GM19438 (cell line): ENCODE measurements at regions not wholly inside any gene's neighbourhood (a gene's known extent, or its start where the extent isn't known, plus 50 kb on each side); places are given as distances from the start of the nearest gene placed in this dataset.

Experiments used
- ATAC-seq: cut with Tn5 transposase; IDR thresholded peaks from one replicate; pipeline ENCODE4 v1.9.1; 2021; ENCODE audit warnings: low read depth; ENCODE audit not compliant: unreplicated experiment

GRCh38 chr3:22288756-22289155 is 537.7 kb upstream of the ZNF385D start:
- no peak for ATAC-seq

- no peak for ATAC-seq
These were observed 541.7 kb upstream of the ZNF385D start for GRCh38 chr3:22292681-22293080.

GRCh38 chr3:22296601-22297000 is 545.6 kb upstream of the ZNF385D start:
- no peak for ATAC-seq

- no peak for ATAC-seq
These were observed 546.4 kb upstream of the ZNF385D start for GRCh38 chr3:22297436-22297835.

- ATAC-seq: no peak
These were observed 555.4 kb upstream of the ZNF385D start for GRCh38 chr3:22306454-22306853.

- ATAC-seq: no peak
These were observed 557.9 kb upstream of the ZNF385D start for GRCh38 chr3:22308871-22309270.

GRCh38 chr3:22315925-22316324 is 564.9 kb upstream of the ZNF385D start:
- no peak for ATAC-seq

- ATAC-seq: no peak
These were observed 567.3 kb upstream of the ZNF385D start for GRCh38 chr3:22318325-22318724.

GRCh38 chr3:22319446-22319845 is 568.4 kb upstream of the ZNF385D start:
- no peak for ATAC-seq

- ATAC-seq: no peak
These were observed 571.9 kb upstream of the ZNF385D start for GRCh38 chr3:22322861-22323260.

- no peak for ATAC-seq
These were observed 575.3 kb upstream of the ZNF385D start for GRCh38 chr3:22326305-22326704.

GRCh38 chr3:22334996-22335395 is 584.0 kb upstream of the ZNF385D start:
- no peak for ATAC-seq

- no peak for ATAC-seq
These were observed 598.3 kb upstream of the ZNF385D start for GRCh38 chr3:22349215-22349851.

- ATAC-seq: no peak
These were observed 600.8 kb upstream of the ZNF385D start for GRCh38 chr3:22351806-22352205.

- ATAC-seq: no peak
These were observed 602.1 kb upstream of the ZNF385D start for GRCh38 chr3:22353126-22353525.

GRCh38 chr3:22358334-22358733 is 607.3 kb upstream of the ZNF385D start:
- ATAC-seq: no peak

GRCh38 chr3:22360164-22360563 is 609.2 kb upstream of the ZNF385D start:
- no peak for ATAC-seq

GRCh38 chr3:22360970-22361369 is 610.0 kb upstream of the ZNF385D start:
- ATAC-seq: no peak

GRCh38 chr3:22361521-22361920 is 610.5 kb upstream of the ZNF385D start:
- ATAC-seq: no peak

GRCh38 chr3:22364851-22365250 is 613.8 kb upstream of the ZNF385D start:
- ATAC-seq: no peak

GRCh38 chr3:22366781-22367180 is 615.8 kb upstream of the ZNF385D start:
- no peak for ATAC-seq

- no peak for ATAC-seq
These were observed 620.0 kb upstream of the ZNF385D start for GRCh38 chr3:22371036-22371435.
